ENCODE measurements at regions not wholly inside any gene's neighbourhood (a gene's known extent, or its start where the extent isn't known, plus 50 kb on each side); places are given as distances from the start of the nearest gene placed in this dataset.

- TF ChIP-seq FOXA3 (CRISPR knock-in tag; conservative IDR thresholded peaks at IDR 0.05 in 1 of 2, IDR thresholded peaks at IDR 0.05 in 1 of 2) (no peak), CTCF (IDR thresholded peaks at IDR 0.05 in 2 of 3, conservative IDR thresholded peaks at IDR 0.05 in 1 of 3; ENCODE audit: insufficient read depth in 2 of 3, low read depth in 1 of 3, low read length in 3 of 3) (no peak)
These were observed 267.1 kb downstream of the MRTFB start for GRCh38 chr16:14338236-14338635.
